ENCODE measurements at regions not wholly inside any gene's neighbourhood (a gene's known extent, or its start where the extent isn't known, plus 50 kb on each side); places are given as distances from the start of the nearest gene placed in this dataset.

DNA sequence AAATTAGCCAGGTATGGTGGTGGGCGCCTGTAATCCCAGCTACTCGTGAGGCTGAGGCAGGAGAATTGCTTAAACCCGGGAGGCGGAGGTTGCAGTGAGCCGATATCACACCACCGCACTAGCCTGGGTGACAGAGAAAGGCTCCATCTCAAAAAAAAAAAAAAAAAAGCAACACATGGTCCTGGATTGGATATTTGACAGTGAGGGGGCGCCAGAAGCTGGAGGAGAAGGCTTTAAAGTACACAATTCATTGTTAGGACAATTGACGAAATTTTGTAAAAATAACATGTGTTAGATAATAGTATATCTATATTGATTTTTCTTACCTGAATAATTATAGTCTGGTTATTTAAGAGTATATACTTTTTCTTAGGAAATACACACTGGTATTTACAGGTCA lies 50.2 kb upstream of the USP25 start:
- H3K36me3 ChIP-seq (ENCODE audit: control insufficient read depth, insufficient read depth, low read length): no peaks in the 10 kb centered on the region
- H3K9ac ChIP-seq (ENCODE audit: low read depth, low read length): no peak overlapping the region
- no peaks in the 10 kb centered on the region for H3K4me1 ChIP-seq (ENCODE audit: control insufficient read depth, insufficient read depth, low read length)
- no peaks in the 10 kb centered on the region for H3K9me3 ChIP-seq (ENCODE audit: control insufficient read depth, insufficient read depth, low read length)
- no peaks in the 10 kb centered on the region for H3K27me3 ChIP-seq (ENCODE audit: control insufficient read depth, insufficient read depth, low read length)
- H3K4me3 ChIP-seq (ENCODE audit: low read depth, low read length): no peak overlapping the region
